NOMO-1 treated with dmso at 0.1 percent for 144 hours (cell line): ENCODE measurements at regions not wholly inside any gene's neighbourhood (a gene's known extent, or its start where the extent isn't known, plus 50 kb on each side); places are given as distances from the start of the nearest gene placed in this dataset.

Experiments
- DNase-seq: peaks from one replicate; lab custom pipeline; 2025; ENCODE audit not compliant: unreplicated experiment; lab: John Stamatoyannopoulos, UW

DNA sequence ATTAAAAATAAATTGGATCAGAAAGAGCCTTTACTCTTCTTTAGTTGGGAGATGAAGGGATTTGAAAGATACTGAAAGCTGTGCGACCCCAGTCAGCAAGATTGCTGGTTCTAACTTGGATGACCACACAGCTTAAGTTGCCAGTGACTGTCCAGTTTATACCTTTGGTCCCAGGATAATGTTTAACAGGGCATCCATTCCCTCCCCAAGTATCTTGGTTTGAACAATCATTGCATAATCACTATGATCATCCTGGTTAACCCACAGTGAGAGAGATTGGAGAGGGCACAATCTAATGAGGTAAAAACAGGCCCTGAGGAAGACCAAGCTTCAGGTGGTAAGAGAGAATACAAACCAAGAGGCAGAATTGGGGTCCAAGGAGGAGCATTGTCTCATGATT, 798.3 kb downstream of the MAFB start:
- no peak for DNase-seq

DNA sequence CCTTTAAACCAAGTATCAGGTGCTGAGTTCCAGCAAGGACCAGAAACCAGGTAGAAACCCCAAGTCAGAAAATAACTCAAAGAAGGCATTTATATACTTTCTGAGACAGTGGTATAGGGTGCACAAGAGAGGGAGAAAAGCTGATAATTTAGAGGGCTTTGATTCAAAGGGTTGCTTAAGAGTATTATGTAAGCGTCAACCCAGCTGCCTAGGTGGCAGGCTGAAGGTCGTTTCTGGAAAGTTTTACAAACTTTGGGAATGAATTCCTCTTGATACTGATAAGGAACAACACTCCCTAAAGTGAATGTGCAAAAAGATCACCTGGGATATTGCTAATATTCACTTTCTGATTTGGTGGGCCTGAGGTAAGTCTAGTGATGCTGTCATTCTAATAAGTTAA, 800.7 kb downstream of the MAFB start:
- no peak for DNase-seq

DNA sequence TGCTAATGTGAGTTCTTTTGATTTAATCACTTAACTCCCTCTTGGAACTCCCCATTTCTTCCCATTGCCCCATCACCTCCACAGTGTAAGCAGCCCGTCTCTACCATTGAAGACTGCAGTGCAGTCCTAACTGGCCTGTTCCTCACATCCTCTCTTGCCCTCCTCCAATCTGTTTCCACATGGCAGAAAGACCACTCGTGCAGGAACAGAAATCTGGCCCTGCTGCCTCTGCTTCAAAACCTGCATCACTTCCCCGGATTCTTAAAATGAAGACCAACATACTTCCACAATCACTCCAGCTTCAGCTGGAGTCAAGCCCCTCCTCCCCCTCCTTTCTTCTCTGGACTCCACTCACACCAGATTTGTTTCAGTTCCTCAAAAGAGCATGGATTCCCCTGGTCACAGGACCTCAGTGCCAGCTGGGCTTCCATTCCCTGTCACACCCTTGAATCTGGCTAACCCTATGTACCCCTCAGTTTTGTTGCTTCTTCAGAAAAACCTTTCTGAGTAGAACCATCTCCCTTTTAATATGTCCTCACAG, 802.3 kb downstream of the MAFB start:
- peak; percentile 5 for DNase-seq

- DNase-seq, result peak; percentile 13
Measured at GRCh38 chr20:39885975-39886649, 802.9 kb downstream of the MAFB start.

DNA sequence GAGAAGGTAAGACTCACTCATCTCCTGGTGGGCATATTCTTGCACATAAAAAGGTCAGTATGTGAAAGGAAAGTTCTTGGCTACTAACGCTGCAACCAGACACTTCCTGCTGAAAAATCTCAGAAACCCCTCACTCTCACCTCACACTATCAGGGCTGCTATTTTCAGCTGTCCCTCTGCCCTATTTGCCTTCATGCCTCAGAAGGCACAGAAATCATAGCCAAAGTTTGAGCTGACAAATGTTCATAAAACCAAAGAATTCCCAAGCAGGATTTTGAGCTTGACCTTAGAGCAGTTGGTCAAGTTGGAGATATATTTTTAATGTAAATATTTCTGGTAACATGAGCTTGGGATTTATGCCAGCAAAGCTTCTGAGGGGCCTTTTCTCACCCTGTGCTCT, 806.2 kb downstream of the MAFB start:
- DNase-seq, result no peak

- DNase-seq, result no peak
Measured at GRCh38 chr20:39880890-39881289, 808.1 kb downstream of the MAFB start.

DNA sequence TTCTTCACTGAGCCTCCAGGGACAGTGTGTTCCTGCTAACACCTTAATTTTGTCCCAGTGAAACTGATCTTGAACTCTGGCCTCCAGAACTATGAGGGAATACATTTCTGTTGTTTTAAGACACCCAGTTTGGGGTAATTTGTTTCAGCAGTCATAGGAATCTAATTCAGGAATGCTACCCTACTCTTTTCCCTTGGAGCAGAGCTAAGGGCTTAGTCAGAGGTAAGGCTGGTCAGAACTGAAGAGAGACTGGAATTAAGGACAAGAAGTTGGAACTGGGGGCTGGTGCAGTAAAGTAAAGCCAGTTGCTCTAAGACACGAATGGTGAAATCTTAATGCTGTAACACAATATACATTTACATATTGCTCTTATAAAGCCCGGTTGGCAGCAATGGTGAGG, 809.7 kb downstream of the MAFB start:
- DNase-seq, result no peak

GRCh38 chr20:39878809-39879208, 810.2 kb downstream of the MAFB start:
- no peak for DNase-seq

- DNase-seq, result no peak
Measured at GRCh38 chr20:39878320-39878719, 810.7 kb downstream of the MAFB start.

- DNase-seq, result no peak
Measured at GRCh38 chr20:39877788-39878187, 811.2 kb downstream of the MAFB start.

GRCh38 chr20:39876976-39877635, 811.9 kb downstream of the MAFB start:
- DNase-seq, result no peak

DNA sequence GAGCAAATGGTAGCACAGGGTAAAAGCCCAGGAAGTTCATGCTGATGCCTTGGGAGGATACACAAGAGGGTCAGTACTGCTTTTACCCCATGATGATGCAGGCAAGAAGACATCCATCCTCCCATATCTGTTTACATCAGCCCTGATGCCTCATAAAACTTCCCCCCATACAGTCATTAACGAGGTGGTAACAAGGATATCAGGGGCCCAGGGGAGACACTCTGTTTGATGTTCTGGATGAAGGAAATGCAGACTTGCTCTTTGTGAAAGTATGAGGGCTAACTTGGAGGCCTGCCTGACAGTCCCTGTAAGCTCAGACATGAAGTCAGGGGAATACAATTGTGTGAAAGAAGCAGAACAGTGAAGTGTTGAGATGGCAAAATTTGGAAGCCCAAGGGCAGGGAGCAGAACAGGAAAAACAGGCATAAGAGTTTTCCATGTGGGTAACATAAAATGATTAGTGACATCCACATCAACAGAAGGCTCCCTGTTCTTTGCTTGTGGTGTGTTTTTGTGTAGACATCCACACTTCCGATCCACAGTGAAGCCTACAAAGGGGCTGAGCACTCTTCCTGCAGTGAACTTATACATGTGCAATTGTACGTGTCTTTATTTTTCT, 813.4 kb downstream of the MAFB start:
- no peak for DNase-seq

GRCh38 chr20:39874049-39874893, 814.8 kb downstream of the MAFB start:
- DNase-seq, result peak; percentile 12

DNA sequence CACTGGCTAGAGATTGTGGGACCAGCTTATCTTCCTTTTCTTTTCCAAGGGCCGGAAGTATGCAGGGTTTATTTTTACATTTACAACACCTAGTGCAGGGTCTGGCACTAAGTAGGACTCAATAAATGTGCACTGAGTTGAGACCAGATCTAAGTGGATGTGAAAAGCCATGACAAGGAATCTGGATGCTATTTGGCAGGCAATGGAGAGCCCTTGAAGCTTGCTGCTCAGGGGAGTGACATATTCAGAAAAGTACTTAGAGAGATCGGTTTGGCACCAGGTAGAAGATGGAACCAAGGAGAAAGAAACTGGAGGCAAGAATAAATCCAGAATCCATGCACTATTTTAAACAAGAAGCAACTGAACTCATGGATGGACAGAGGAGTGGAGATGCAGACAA, 815.8 kb downstream of the MAFB start:
- no peak for DNase-seq

DNA sequence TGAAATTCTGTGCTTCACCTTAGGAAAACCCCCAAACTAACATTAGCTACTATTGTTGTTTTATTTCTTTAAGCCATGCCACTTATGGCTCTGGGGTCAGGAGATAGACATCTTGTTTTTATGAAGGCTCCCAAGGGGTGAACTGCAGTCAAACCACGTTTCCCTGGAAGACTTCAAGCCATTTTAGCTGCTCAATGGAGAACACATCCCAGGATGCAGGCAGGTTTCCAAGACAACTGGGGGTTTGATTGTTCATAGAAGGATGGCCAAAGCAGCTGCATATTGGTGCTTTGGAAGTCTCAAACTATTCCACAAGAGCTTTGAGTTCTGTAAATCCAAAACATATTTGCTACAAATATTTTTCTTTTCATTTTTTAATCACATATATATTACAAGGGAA, 818.0 kb downstream of the MAFB start:
- no peak for DNase-seq

DNA sequence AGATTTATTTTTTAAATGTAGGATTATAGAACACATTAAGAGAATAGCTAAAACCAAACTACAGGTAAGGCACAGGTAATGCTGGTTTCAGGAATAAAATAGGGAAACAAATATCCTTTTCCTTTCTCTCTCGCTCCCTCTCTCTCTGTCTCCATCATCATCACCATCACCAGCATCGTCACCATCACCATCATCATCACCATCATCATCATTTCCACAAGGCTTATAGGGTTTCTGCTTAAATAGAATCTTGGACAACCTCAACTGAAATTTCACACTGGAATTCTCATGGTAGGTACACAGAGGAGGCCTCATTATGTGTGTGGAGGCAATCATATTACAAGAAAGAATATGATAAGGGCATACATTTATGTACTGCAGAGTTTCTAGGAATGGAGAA, 823.6 kb downstream of the MAFB start:
- DNase-seq, result no peak

DNA sequence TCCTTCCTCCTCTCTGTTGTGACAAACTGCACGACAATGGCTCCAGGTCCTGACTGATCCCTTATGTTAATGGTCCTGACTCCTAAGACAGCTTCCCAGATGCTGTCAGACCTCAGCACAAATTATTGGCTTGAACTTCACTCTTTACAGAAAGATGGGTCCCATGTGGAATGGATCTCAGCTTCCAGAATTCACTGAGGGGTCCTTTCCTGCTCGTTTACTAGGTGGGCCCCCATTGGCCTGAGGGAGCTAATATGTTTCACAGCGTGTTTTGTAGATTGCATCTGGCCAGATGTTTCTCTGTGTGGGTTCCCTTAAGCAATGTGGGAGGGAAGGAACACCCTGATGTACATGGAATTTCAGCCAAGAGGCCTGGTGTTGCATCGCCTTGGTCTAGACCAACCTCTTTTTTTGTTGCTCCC, 826.6 kb downstream of the MAFB start:
- DNase-seq, result no peak

DNA sequence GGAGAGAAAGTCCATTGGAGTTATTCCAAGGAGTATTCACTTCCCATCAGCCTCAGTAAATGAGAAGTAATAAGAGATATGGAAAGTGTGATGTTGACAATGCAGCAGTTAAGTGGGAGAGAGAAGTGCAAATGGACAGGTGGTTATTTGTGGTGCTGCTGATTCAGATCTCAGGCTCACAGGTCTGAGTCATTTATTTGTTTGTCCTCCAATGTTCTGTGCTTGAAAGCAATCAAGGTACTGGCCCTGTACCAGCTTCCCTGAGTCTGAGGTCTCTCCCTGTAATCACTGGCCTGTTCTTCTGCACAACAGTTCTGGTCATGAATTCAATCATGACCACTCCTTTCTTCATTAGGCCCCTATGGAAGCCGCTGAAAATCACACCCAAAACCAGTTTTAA, 827.7 kb downstream of the MAFB start:
- DNase-seq, result no peak

DNA sequence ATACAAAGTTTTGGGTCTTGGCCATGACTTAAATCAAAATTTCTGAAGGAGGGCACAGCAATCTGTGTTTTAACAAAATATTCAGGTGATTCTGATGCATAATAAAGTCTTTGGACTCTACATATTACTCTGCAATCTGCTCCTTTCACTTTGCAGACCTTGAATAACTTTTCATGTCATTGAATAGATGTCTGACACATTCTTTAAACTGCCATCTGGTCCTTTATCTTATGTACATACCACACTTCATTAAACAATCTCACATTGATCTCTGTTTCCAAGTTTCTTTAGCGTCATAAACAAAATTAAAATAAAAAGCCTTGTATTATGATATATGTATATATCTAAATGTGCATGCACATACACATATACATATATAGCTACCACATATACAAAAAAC, 831.2 kb downstream of the MAFB start:
- no peak for DNase-seq

DNA sequence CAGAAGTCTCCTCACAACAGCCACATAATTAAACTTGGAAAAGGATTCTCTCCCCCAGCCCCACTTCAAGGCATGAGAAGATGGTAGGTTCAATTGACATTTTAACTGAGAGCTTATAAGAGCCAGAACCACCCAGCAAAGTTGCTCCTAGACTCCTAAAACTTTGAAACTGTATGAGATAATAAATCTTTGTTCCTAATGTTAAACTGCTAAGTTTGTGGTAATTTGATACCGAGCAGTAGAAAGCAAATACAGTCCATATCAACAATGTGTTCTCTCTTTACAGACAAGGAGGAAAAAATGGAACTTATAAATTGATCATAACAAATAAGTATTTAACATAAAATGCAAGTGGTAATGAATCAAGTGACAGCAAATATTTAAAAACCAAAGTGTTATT, 831.8 kb downstream of the MAFB start:
- no peak for DNase-seq

DNA sequence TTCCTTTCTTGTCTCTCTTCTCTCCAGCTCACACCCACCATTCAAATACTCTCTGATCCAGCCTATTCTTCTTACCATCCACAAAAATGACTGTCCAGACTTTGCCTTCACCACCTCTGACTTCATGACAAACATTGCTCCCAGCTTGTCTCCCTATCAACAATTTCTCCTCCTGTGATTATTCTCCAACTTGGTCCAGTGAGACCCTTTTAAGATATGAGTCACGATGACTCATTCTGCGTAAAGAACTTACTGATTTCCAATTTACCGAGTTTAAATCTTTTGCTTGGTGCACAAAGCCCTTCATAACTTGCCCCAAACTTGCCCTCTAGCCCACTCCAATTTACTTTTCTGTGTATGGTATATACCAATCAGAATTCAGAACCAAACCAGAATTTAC, 833.2 kb downstream of the MAFB start:
- no peak for DNase-seq
